GM23338 (cell line): ENCODE measurements at regions not wholly inside any gene's neighbourhood (a gene's known extent, or its start where the extent isn't known, plus 50 kb on each side); places are given as distances from the start of the nearest gene placed in this dataset.

Source experiments
- ATAC-seq: fragments of 200-7000 bp; cut with Tn5 transposase; 3 replicates; pipeline ENCODE4 v1.9.1; 2020
- DNase-seq: peaks from one replicate; pipeline ENCODE4 v3.0.0-alpha.2; 2015; ENCODE audit warnings: low spot score
- H2AFZ ChIP-seq: fragments of 200-600 bp; sonication (generic); 2 replicates; pipeline ENCODE4 v1.8.0; 2016; ENCODE audit warnings: antibody characterized with exemption, mild to moderate bottlenecking, moderate library complexity
- H3F3A ChIP-seq: fragments of 200-600 bp; sonication (generic); replicated peaks from 2 replicates; pipeline ENCODE4 v1.8.0; 2017; ENCODE audit warnings: antibody characterized with exemption, mixed run types, low read depth
- H3K27ac ChIP-seq: fragments of 200-600 bp; sonication (generic); 2 replicates; pipeline ENCODE4 v1.6.1; 2016; ENCODE audit warnings: low read depth
- H3K27me3 ChIP-seq: fragments of 200-600 bp; sonication (generic); 2 replicates; pipeline ENCODE4 v1.8.0; 2016; ENCODE audit warnings: mild to moderate bottlenecking, mixed run types, moderate library complexity; ENCODE audit not compliant: insufficient read depth
- H3K36me3 ChIP-seq: fragments of 200-600 bp; sonication (generic); 2 replicates; pipeline ENCODE4 v1.8.0; 2016; ENCODE audit warnings: mild to moderate bottlenecking; ENCODE audit not compliant: insufficient read depth
- H3K4me1 ChIP-seq: fragments of 200-600 bp; sonication (generic); 2 replicates; pipeline ENCODE4 v1.8.0; 2016; ENCODE audit warnings: mild to moderate bottlenecking, moderate library complexity; ENCODE audit not compliant: insufficient read depth
- H3K4me2 ChIP-seq: fragments of 200-600 bp; sonication (generic); 2 replicates; pipeline ENCODE4 v1.7.1; 2017; ENCODE audit warnings: mixed run types
- H3K4me3 ChIP-seq: fragments of 200-600 bp; sonication (generic); 2 replicates; pipeline ENCODE4 v1.6.1; 2016; ENCODE audit warnings: mixed run types
- H3K79me2 ChIP-seq: fragments of 200-600 bp; sonication (generic); replicated peaks from 2 replicates; pipeline ENCODE4 v1.8.0; 2017; ENCODE audit warnings: mild to moderate bottlenecking; ENCODE audit not compliant: insufficient read depth
- H3K9me2 ChIP-seq: fragments of 200-600 bp; sonication (generic); 2 replicates; pipeline ENCODE4 v1.8.0; 2017; ENCODE audit not compliant: insufficient read depth
- H4K20me1 ChIP-seq: fragments of 200-600 bp; sonication (generic); replicated peaks from 2 replicates; pipeline ENCODE4 v1.8.0; 2017; ENCODE audit warnings: mild to moderate bottlenecking; ENCODE audit not compliant: insufficient read depth
- H3K27ac Mint-ChIP-seq: 2 replicates; pipeline ENCODE4 v1.8.0; 2020; ENCODE audit warnings: inconsistent platforms, mild to moderate bottlenecking, moderate library complexity, mixed read lengths
- H3K27me3 Mint-ChIP-seq: 3 replicates; pipeline ENCODE4 v1.8.0; 2022; ENCODE audit warnings: low read depth, mild to moderate bottlenecking, moderate library complexity, mixed read lengths, inconsistent platforms; ENCODE audit not compliant: insufficient read depth, poor library complexity
- H3K36me3 Mint-ChIP-seq: 3 replicates; pipeline ENCODE4 v1.8.0; 2021; ENCODE audit warnings: low read depth, mild to moderate bottlenecking, inconsistent platforms, moderate library complexity, mixed read lengths
- H3K4me1 Mint-ChIP-seq: 3 replicates; pipeline ENCODE4 v1.8.0; 2020; ENCODE audit warnings: mild to moderate bottlenecking, inconsistent platforms, mixed read lengths
- H3K4me3 Mint-ChIP-seq: 3 replicates; pipeline ENCODE4 v1.8.0; 2021; ENCODE audit warnings: moderate library complexity, mild to moderate bottlenecking, inconsistent platforms, mixed read lengths
- H3K9me3 Mint-ChIP-seq: 3 replicates; pipeline ENCODE4 v1.8.0; 2020; ENCODE audit warnings: moderate library complexity, mild to moderate bottlenecking, inconsistent platforms, mixed read lengths
- CREB1 ChIP-seq: fragments of 250-450 bp; sonication (Bioruptor Pico); IDR thresholded peaks from 2 replicates; pipeline ENCODE4 v1.5.0; 2020; ENCODE audit warnings: low read depth, mild to moderate bottlenecking, moderate library complexity
- EZH2 ChIP-seq: fragments of 200-600 bp; sonication (generic); IDR thresholded peaks from one replicate; pipeline ENCODE4 v1.8.0; 2017; ENCODE audit warnings: antibody characterized with exemption, mild to moderate bottlenecking, low read depth; ENCODE audit not compliant: unreplicated experiment
- EZH2phosphoT487 ChIP-seq: fragments of 200-600 bp; sonication (generic); IDR thresholded peaks from one replicate; pipeline ENCODE4 v1.8.1; 2018; ENCODE audit warnings: antibody characterized with exemption; ENCODE audit not compliant: unreplicated experiment
- JUNB ChIP-seq: IDR thresholded peaks from one replicate; pipeline ENCODE4 v1.6.1; 2016; ENCODE audit warnings: antibody characterized with exemption; ENCODE audit not compliant: unreplicated experiment
- NANOG ChIP-seq: IDR thresholded peaks from 2 replicates; pipeline ENCODE4 v1.6.1; 2016; ENCODE audit warnings: antibody characterized with exemption, borderline replicate concordance
- POLR2AphosphoS5 ChIP-seq: IDR thresholded peaks from 2 replicates; pipeline ENCODE4 v1.6.1; 2016; ENCODE audit warnings: antibody characterized with exemption, low read depth
- TF ChIP-seq, protein P1 (sequence below): fragments of 250-450 bp; sonication (Bioruptor Pico); IDR thresholded peaks from 2 replicates; pipeline ENCODE4 v1.5.0; 2020; ENCODE audit warnings: mild to moderate bottlenecking, moderate library complexity
- TF ChIP-seq, protein P2 (sequence below), 2 experiments: fragments of 200-600 bp in 1 of 2; sonication (generic) in 1 of 2; conservative IDR thresholded peaks; 2 replicates each; pipeline versions ENCODE4 v1.5.1 to v1.6.1; 2016 to 2017; ENCODE audit warnings: antibody characterized with exemption in 2 of 2, low read depth in 2 of 2, mild to moderate bottlenecking in 2 of 2, moderate library complexity in 1 of 2
- TF ChIP-seq, protein P3 (sequence below): IDR thresholded peaks from one replicate; pipeline ENCODE4 v1.6.1; 2018; ENCODE audit warnings: antibody characterized with exemption; ENCODE audit not compliant: unreplicated experiment

DNA sequence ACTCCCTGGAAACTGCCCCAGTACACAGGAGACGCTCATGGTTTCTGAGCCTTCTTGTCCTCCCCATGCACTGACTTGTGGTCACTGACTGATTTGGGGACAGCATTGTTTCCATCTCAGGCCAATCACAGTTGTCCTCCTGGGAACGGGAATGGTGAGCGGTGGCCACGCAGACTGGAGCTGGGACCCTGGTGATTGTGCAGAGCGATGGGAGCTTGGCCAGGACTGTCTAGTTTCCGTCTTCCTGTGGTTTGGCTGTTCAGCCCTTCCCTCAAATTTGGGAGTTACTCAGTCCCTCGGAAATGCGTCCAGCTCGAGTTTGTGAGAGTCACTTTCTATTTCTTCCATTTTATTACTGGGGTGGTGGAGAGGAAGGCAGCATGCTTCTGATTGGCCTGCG is 250.9 kb downstream of the ACTR3B start (continued):
- TF ChIP-seq, protein P1, sequence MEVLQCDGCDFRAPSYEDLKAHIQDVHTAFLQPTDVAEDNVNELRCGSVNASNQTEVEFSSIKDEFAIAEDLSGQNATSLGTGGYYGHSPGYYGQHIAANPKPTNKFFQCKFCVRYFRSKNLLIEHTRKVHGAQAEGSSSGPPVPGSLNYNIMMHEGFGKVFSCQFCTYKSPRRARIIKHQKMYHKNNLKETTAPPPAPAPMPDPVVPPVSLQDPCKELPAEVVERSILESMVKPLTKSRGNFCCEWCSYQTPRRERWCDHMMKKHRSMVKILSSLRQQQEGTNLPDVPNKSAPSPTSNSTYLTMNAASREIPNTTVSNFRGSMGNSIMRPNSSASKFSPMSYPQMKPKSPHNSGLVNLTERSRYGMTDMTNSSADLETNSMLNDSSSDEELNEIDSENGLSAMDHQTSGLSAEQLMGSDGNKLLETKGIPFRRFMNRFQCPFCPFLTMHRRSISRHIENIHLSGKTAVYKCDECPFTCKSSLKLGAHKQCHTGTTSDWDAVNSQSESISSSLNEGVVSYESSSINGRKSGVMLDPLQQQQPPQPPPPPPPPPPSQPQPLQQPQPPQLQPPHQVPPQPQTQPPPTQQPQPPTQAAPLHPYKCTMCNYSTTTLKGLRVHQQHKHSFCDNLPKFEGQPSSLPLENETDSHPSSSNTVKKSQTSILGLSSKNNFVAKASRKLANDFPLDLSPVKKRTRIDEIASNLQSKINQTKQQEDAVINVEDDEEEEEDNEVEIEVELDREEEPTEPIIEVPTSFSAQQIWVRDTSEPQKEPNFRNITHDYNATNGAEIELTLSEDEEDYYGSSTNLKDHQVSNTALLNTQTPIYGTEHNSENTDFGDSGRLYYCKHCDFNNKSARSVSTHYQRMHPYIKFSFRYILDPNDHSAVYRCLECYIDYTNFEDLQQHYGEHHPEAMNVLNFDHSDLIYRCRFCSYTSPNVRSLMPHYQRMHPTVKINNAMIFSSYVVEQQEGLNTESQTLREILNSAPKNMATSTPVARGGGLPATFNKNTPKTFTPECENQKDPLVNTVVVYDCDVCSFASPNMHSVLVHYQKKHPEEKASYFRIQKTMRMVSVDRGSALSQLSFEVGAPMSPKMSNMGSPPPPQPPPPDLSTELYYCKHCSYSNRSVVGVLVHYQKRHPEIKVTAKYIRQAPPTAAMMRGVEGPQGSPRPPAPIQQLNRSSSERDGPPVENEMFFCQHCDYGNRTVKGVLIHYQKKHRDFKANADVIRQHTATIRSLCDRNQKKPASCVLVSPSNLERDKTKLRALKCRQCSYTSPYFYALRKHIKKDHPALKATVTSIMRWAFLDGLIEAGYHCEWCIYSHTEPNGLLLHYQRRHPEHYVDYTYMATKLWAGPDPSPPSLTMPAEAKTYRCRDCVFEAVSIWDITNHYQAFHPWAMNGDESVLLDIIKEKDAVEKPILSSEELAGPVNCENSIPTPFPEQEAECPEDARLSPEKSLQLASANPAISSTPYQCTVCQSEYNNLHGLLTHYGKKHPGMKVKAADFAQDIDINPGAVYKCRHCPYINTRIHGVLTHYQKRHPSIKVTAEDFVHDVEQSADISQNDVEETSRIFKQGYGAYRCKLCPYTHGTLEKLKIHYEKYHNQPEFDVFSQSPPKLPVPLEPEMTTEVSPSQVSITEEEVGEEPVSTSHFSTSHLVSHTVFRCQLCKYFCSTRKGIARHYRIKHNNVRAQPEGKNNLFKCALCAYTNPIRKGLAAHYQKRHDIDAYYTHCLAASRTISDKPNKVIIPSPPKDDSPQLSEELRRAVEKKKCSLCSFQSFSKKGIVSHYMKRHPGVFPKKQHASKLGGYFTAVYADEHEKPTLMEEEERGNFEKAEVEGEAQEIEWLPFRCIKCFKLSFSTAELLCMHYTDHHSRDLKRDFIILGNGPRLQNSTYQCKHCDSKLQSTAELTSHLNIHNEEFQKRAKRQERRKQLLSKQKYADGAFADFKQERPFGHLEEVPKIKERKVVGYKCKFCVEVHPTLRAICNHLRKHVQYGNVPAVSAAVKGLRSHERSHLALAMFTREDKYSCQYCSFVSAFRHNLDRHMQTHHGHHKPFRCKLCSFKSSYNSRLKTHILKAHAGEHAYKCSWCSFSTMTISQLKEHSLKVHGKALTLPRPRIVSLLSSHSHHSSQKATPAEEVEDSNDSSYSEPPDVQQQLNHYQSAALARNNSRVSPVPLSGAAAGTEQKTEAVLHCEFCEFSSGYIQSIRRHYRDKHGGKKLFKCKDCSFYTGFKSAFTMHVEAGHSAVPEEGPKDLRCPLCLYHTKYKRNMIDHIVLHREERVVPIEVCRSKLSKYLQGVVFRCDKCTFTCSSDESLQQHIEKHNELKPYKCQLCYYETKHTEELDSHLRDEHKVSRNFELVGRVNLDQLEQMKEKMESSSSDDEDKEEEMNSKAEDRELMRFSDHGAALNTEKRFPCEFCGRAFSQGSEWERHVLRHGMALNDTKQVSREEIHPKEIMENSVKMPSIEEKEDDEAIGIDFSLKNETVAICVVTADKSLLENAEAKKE, result no peak
- TF ChIP-seq CREB1 (no peak), POLR2AphosphoS5 (no peak), JUNB (no peak), EZH2phosphoT487 (no peak)
- TF ChIP-seq, protein P2, sequence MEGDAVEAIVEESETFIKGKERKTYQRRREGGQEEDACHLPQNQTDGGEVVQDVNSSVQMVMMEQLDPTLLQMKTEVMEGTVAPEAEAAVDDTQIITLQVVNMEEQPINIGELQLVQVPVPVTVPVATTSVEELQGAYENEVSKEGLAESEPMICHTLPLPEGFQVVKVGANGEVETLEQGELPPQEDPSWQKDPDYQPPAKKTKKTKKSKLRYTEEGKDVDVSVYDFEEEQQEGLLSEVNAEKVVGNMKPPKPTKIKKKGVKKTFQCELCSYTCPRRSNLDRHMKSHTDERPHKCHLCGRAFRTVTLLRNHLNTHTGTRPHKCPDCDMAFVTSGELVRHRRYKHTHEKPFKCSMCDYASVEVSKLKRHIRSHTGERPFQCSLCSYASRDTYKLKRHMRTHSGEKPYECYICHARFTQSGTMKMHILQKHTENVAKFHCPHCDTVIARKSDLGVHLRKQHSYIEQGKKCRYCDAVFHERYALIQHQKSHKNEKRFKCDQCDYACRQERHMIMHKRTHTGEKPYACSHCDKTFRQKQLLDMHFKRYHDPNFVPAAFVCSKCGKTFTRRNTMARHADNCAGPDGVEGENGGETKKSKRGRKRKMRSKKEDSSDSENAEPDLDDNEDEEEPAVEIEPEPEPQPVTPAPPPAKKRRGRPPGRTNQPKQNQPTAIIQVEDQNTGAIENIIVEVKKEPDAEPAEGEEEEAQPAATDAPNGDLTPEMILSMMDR (conservative IDR thresholded peaks at IDR 0.05; ENCODE audit: low read depth in 2 of 2), result no peak

DNA sequence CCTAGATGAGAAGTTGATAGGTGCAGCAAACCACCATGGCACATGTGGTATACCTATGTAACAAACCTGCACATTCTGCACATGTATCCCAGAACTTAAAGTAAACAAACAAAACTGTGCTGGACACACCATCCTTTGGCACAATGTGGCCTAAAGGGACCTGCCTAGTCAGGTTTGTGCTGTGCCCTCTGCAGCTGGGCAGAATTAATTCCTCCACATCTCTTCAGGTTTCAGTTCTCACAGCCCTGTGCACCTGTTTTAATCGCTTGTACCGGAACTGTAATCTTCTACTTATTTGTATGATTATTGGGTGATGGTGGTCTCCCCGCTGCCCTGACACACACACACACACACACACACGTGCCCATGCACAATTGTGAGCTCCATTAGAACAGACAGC is 252.7 kb downstream of the ACTR3B start:
- Histone ChIP-seq H2AFZ (no peak overlapping the region), H3K9me2 (0 out of 2 replicates have a peak, but pooled peaks cover under 1% of the 10 kb centered on the region), H4K20me1 (no peaks in the 10 kb centered on the region), H3K4me1 (0 out of 2 replicates have a peak, but pooled peaks cover 3% of the 10 kb centered on the region), H3K4me3 (no peak overlapping the region), H3K36me3 (no peaks in the 10 kb centered on the region), H3F3A (no peaks in the 10 kb centered on the region), H3K4me2 (no peak overlapping the region), H3K27me3 (no peaks in the 10 kb centered on the region), H3K79me2 (no peaks in the 10 kb centered on the region), H3K27ac (no peak overlapping the region)
- ATAC-seq, result no peak
- Mint-ChIP-seq H3K36me3 (peaks cover 4% of the 10 kb centered on the region; the same call in 1 of the 3 replicates), H3K4me3 (no peak overlapping the region), H3K4me1 (peaks cover 3% of the 10 kb centered on the region), H3K27ac (no peak overlapping the region), H3K27me3 (peaks cover 7% of the 10 kb centered on the region), H3K9me3 (peaks cover 7% of the 10 kb centered on the region; the same call in 1 of the 3 replicates)
- no peak for DNase-seq
- TF ChIP-seq EZH2, result no peak
- TF ChIP-seq NANOG, result no peak
- TF ChIP-seq, protein P3, sequence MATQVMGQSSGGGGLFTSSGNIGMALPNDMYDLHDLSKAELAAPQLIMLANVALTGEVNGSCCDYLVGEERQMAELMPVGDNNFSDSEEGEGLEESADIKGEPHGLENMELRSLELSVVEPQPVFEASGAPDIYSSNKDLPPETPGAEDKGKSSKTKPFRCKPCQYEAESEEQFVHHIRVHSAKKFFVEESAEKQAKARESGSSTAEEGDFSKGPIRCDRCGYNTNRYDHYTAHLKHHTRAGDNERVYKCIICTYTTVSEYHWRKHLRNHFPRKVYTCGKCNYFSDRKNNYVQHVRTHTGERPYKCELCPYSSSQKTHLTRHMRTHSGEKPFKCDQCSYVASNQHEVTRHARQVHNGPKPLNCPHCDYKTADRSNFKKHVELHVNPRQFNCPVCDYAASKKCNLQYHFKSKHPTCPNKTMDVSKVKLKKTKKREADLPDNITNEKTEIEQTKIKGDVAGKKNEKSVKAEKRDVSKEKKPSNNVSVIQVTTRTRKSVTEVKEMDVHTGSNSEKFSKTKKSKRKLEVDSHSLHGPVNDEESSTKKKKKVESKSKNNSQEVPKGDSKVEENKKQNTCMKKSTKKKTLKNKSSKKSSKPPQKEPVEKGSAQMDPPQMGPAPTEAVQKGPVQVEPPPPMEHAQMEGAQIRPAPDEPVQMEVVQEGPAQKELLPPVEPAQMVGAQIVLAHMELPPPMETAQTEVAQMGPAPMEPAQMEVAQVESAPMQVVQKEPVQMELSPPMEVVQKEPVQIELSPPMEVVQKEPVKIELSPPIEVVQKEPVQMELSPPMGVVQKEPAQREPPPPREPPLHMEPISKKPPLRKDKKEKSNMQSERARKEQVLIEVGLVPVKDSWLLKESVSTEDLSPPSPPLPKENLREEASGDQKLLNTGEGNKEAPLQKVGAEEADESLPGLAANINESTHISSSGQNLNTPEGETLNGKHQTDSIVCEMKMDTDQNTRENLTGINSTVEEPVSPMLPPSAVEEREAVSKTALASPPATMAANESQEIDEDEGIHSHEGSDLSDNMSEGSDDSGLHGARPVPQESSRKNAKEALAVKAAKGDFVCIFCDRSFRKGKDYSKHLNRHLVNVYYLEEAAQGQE, result no peak
- TF ChIP-seq JUNB, result no peak
